GM21619 (cell line): ENCODE measurements at regions not wholly inside any gene's neighbourhood (a gene's known extent, or its start where the extent isn't known, plus 50 kb on each side); places are given as distances from the start of the nearest gene placed in this dataset.
A peak's percentile ranks its signal among the peaks of the same experiment; 100 is the strongest.
"Not testable (repeated sequence)": the region's sequence is repeated elsewhere in the genome, so short reads cannot be mapped to it uniquely, and the experiment has no call there.

Source experiments
- ATAC-seq: cut with Tn5 transposase; IDR thresholded peaks from one replicate; pipeline ENCODE4 v1.9.1; 2021; ENCODE audit not compliant: unreplicated experiment

DNA sequence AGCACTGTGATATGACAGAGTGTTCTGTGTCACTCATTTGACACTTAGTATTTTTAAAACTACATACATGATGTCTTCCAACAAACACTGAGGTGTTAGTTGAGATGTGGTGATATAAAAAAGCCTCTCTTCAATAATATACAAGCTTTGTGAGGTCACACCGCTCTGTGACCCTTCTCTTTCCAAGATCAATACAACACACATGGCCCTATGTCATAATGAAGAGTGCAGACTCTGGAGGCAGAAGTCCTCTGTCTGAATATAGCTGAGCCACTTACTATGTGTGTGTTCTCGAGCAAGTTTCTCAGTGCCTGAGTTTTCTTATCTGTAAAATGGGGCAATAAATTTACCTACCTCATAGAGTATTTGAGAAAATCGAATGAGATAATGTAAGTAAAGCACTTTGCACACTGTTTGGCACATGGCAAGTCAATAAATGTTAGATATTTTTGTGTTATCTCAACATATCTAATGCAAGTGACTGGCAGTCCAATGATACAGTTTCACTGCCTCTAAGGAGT lies 499.0 kb upstream of the MARCKS start:
- ATAC-seq = no peak

DNA sequence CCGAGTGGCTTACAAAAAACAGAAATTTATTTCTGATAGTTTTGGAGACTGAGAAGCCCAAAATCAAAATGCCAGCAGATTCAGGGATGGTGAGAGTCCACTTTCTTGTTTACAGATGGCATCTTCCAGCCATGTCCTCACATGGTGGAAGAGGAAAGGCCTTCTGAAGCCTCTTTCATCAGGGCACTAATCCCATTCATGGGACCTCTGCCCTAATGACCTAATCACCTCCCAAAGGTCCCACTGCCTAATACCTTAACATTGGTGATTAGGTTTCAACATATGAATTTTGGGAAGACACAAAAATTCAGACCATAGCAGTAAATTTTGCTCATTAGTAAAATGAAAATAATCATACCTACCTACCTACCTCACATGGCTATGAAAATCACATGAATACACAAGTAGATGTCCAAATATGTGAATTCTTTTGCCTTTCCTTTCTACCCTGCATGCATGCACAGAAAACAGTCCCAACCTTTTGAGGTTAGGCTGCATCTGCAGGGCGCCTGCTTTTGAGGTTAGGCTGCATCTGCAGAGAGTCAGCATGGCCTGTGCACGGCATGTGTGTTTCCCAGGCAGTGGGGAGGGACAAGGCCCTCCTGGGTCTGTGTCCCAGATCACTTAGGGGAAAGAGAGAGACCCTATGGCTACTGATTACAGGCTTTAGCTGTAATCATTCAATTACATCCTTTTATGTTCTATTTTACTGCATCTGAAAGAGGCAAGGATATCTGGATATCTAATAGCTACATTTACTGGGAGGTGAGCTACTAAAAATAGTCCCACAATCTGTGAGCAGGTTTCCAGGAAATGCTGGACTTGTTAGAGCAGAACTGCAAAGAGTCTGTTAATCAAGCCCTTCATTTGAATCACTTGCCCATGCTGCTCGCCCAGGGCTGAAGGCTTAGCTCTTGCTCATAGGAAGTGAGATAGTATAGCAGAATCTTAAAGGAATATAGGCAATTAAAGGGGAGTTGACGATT lies 497.7 kb upstream of the MARCKS start:
- ATAC-seq = no peak

DNA sequence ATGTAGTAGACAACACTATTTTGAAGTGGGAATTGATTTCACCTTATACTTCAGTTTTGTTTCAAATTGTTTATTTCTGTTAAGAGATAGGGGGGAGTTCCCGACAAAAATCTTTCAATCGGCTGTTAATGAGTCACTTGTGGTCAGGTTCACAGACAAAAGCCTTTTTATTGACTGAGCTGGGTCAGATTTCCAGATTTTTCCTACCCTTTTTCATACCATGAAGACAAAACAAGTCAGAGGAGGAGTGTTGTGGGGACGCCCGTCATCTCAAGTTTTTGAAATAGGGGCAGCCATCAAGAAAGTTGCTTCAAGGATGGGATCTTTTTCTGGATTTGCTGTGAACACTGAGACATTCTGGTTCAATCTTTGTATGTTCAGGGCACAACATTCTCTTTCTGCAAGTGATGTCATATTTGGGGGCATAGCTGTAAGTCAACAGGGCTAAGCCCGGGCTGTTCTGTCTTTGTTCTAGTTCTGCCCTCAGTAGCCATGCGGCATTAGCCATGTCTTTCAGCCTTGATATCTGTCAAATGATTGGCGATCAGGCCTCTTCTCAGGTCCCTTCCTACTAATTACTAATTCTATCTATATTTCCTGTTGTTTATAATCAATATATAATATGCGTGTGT lies 496.0 kb upstream of the MARCKS start:
- ATAC-seq = no peak

DNA sequence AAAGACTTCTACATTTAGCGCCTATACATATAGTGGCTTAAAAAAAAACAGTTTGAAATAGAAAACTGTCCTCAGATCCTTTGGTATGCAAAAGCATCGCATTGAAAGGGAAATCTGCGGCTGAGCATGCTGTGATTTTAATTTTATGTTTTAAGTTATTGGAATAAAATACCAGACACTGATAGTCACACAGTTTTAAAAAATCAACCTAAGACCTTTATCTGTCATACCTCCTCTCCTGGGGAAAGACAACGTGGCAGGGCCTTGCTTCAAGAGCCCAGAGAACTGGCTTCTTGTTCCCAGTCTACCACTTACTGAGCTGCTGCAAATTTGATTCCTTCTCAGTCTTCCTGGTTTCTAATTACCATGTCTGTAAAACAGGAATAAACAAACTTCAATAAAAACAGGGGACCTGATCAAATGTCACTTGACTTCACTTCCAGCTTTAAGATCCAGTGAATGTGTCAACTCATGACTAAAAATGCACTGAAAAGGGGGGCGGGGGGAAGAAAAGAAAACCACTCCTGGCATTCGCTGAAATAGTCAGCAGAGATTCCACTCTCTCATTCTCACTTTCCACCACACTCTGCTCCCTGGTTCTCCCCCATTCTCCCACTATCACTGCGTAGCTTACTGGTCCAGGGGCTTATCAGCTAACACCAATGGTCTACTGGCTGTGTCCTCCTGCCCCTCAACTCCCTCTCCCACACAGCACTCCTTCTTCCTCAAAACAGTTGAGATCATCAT lies 494.7 kb upstream of the MARCKS start:
- no peak for ATAC-seq

DNA sequence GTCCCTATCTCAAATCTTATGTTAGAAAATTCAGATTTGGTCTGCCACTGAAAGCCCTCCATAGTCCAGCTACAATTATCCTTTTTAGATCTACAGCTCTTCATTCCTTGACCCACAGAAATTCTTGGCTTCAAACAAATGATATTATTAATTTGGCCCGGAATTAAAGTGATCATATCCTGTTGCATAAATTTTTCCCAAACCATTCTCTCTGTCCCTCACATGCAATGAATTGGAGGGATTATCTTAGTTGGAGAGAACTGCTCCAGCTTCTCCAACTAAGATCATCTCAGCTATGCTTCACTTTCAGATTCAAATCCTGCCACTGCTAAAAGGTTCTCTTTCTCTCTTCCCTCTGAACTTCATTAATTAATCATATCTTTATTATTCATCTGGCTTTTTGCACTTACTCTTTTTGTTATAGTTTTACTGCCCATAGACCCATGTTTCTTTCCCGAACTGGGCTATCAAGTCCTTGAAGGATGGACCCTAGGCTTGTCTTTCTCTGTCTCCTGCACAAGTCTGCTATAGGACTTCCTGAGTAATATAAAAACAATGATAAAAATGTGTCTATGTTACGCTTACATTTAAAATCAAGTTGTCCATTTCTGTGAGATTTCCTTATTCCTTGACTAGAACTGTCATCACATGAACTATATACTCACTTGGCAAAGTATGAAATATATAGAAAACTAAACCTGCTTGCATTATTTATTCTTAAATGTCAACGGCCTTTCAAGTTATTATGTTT lies 493.9 kb upstream of the MARCKS start:
- no peak for ATAC-seq

DNA sequence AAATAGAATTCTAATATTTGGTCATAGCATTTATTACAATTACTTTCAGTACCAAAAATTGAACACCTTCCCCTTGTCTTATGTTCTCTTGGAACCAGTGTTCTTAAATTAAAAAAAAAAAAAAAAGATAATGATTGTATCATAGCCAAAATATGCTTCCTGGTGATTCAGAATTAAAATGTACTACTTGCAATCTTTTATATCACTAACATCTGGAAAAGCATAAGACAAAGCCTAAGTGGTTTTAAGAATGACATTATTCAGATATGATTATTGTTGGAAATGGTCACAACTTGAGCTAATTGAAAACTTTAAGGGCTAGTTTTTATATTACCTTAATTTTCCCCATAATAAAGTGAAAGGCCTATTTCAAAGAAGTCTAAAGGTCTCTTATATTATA lies 493.3 kb upstream of the MARCKS start:
- ATAC-seq = no peak

DNA sequence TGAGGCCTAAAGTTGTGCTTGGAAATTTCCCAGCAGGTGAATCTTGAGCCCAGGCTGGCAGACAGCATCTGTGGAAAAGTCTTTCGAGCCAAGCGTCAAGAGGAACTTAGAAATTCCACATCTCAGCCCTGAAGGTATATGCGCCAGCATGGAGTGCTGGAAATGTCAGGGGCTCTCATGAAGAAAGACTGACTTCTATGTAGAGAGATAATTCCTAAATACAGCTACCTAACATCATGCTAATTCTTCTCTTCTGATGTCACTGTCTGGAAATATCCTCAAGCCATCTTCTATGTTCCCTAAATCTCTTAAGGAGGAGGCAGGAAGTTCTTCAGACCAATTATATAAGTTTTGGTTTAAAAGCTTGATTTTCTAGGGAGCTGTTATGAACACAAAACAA lies 492.4 kb upstream of the MARCKS start:
- ATAC-seq = no peak

DNA sequence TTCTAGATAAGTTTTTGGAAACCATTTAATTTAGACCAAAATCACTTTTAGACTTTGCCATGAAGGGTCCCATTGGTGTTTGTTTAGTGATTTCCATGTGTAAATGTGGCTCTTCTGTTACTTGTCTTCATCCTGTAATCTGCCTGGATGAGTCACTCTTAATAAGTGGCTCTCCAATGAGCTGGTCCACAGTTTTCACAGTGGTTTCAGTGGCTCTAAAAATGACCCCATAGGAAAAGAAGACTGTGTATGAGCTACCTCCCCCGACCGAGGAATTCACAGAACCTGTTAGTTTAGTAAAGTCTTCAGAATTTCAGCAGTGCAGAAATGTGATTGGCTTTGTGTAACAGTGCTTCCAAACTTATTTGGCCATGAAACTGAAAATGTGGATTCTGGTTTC lies 492.0 kb upstream of the MARCKS start:
- no peak for ATAC-seq

DNA sequence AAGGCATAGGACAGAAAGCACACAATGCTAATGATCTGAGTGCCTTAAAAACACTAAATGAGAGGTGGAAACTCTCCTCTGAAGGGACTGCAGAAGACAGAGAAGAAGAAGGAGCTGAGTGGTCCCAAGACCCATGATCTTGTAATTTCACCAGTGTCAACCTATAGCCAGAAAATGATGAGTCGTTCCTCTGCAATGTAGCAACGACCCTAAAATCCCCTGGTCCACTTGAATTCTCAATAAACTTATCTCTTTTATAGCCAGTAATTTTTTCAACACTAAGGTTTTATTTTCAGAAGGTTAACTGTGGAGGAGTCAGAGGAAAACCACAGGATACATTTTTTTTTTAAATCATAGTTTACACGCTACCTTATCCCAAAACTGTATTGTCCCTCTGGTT lies 490.6 kb upstream of the MARCKS start:
- ATAC-seq = no peak

DNA sequence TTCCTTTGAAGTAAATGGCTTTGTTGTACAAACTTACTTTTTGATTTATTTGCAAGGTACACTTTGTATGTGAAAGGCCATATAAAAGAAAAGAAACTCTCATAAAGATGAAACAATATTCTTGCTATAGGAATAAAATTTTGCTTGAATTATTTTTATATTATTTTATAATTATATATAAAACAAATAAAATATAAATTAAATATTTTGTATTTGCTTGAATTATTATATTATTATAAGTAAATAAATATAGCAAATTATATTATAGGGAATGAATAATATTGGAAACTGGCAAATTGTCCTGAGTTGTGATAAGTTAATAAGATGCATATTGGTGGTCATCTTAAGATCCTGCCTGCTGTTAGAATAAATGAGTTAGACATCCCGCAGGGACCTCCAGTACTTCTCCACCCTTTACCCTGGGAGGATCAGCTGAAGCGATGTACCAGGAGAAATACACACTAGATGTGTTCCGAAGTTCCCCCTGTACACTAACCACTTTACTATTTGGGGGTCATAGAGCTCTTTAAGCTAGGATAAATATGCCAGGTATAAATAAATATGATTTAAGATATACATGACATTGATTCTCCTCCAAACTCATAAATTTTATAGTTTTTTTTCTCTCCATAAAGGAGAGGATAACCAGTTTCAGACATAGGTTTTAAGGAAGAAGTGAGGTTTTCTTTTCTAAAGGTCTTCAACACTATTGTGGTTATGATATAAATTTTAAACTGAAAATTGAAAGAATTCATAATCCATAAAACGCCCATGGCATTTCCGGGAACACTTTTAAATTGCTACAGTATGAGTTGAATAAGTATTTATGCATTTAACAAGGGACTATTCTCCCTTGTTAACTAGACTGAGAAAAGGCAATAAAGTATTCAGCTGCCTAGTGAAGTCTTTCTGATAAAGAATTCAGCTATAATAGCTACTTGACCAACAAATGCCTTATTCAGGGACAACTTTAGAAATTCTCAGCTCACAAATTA lies 486.3 kb upstream of the MARCKS start:
- ATAC-seq = no peak

GRCh38 chr6:113375466-113375865 lies 481.7 kb upstream of the MARCKS start:
- not testable (repeated sequence) for ATAC-seq

- ATAC-seq = no peak
These were observed 480.9 kb upstream of the MARCKS start for GRCh38 chr6:113375950-113376846.

GRCh38 chr6:113376847-113377165 lies 480.3 kb upstream of the MARCKS start:
- no peak for ATAC-seq

- peak; percentile 62 for ATAC-seq
These were observed 479.7 kb upstream of the MARCKS start for GRCh38 chr6:113377362-113377942.

DNA sequence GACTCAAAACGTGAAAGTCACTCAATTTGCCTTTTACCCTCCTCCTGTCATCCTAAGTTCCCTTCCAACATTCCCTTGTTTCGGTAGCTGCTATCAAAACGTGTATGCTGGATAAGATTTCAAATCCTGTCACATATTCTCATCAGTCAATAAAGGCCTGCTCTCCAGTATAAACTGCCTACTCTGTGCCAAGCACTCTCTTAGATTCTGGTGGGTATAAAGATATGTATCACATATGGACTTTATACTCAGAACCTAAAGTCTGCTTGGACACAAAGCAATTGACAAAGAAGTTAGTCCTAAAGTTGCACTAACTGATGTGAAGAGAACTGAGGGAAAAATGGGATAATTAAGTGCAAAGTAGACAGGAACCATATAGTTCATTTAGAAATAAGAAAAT lies 476.6 kb upstream of the MARCKS start:
- ATAC-seq = no peak

DNA sequence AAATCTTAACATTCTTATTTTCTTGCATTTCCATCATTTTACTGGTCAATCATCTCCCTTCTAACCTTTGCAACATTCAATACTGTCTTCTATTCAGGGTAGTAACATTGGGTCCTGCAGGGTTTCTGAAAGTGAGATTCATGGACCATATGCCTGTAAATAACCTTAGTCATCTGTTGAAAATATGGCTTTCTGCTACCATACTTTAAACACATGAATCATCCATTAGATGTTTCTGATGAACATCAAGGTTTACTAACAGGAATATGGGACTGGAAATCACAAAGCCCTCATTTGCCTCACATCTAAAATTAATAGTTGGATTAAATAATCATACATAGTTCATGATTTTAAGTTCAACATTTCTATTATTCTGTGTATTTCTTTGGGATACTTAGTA lies 475.9 kb upstream of the MARCKS start:
- ATAC-seq = no peak

DNA sequence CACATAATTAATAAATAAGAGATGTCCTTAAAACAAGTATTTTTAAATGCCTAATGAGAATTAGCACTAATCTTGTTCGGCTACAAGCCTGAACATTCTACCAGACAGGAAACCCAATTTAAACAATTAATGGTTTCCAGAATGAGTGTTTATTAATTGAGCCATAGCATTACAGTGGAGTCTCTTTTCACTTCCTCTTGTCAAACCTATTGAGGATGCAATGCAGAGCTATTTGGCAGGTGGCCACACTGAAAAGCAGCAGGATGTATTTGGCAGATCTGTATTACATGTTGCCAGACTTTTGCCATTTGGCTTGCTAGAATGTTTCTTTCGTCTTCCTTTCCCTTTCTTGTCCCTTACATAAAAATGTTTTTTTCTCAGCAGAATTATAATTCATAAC lies 475.2 kb upstream of the MARCKS start:
- peak; percentile 72 for ATAC-seq

DNA sequence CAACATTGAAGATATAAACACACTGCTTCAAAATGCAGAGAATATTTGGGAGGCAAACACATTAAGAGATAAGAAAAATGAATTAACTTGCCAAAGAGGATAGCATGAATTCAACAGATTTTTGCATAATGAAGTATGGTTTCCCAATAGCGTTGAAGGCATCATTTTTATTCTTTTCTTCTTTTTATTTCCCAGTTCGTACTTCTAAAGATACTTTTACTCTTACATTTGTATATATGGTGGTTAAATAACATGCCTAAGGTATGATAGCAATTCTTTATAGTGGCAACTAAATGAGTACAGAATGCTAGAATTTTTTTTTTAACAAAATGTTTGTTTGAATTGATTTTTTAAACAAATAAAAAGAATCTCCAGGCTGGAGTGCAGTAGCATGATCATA lies 473.4 kb upstream of the MARCKS start:
- ATAC-seq = no peak
